Posterior cingulate gyrus (tissue), 11 donors: ENCODE measurements at regions not wholly inside any gene's neighbourhood (a gene's known extent, or its start where the extent isn't known, plus 50 kb on each side); places are given as distances from the start of the nearest gene placed in this dataset.
A peak's percentile ranks its signal among the peaks of the same experiment; 100 is the strongest.
"Not testable (repeated sequence)": the region's sequence is repeated elsewhere in the genome, so short reads cannot be mapped to it uniquely, and the experiment has no call there.

Source experiments
- DNase-seq, 10 donors: peaks; one replicate each; pipeline versions ENCODE4 v3.0.0 to v3.0.0-alpha.2; 2020 to 2021; ENCODE audit warnings: mixed read lengths in 3 of 10
- intact Hi-C: fragments of 100-400 bp; cut with DNase I; formaldehyde crosslinking; loops from one replicate; pipeline ENCODE4 v1.15.1; 2023

DNA sequence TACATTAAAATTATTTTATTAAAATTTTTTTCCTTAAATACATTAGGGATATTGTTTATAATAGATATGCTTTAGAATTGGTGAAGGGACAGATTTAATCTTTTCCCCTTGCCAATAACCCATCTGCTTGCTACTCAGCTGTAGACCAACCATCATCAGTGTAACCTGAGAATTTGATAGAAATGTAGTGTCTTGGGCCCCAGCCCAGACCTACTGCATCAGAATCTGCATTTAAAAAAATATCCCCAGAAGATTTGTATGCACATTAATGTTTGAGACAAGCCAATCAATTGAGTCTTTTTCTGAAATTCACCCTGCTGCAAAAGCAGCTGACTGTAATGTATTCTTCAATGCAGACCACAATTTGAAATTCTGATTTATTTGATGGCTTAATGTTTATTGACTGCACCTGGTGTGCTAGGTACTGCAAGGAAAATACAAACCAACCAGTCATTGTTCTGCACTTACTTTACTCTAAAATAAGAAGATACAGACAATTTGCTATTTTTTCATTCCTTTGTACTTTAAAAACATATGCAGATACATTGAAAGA is 190.7 kb upstream of the SGO1 start:
- no peak for DNase-seq
- intact Hi-C loops: no loop called here

DNA sequence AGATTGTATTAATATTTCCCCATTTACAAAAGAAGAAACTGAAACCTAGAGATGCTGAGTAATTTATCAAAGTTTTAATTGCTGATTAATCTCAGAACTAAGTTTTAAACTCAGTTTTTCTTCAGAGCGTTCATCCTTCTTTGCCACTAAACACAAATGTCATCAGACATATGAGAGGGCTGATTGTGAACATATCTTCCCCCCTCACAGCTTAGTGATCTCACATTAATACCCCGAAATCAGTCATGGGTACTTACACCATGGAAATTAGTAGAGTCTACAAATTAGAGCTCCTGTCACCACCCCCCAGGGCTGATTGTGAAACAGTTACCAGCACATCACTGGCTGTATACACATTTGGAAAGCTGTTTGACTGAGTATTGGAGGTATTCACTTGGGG is 189.3 kb upstream of the SGO1 start:
- no peak for DNase-seq
- intact Hi-C loops: no loop called here

DNA sequence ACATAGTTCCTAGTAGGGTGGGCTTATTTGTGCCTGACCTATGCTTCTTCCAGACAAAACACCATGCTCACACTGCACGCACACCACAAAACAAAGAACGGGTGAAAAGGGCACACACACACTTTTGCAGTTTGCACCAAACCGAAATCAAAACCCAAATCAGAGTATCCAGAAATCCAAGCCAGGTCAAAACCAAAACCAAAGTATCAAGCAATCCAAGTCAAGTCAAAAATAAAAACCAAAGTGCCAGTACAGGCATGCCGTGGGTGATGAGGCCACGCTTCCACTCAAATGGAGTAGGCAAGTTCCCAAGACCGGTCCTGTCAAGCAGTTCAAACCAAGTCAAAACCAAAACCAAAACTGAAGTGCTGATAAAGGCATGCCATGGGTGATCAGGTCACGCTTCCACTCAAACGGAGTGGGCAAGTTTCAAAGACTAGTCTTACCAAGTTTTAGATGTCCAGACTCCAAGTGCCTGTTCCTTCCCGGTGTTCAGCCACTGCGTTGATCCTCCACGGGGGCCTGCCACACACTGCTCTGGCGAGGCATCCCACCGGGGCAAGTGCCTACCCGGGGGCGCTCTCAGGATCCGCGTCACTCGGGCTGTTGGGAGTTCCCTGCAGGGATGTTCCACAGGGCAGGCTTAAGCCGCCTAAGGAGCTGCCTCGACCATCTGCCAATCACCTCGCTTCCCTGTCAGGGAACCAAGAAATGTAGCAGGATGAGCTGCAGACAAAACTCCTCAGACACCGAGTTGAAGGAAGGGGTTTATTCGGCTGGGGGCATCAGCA is 184.5 kb upstream of the SGO1 start:
- intact Hi-C loops: not testable (repeated sequence)
- DNase-seq: peak in 2 of 10 donors; percentile 50 to 70

DNA sequence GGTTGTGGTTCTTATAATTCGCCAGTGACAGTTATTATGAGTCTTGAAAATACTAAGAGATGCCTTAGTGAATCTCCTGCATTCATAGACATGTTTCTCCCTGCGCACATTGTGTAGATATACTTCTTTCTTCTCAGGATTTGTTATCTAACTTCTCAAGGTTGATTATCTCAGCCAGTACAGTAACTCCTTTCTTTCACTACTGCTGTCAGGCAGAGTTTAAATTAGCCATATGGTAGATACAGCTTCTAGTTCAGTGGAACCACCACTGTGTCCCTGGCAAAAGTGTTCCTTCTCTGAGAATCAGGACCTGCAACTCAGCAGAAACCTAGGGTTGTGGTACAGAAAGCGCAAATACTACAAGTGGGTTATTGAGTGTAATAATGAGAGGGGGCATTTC is 175.0 kb upstream of the SGO1 start:
- intact Hi-C loops: no loop called here
- DNase-seq: no peak

DNA sequence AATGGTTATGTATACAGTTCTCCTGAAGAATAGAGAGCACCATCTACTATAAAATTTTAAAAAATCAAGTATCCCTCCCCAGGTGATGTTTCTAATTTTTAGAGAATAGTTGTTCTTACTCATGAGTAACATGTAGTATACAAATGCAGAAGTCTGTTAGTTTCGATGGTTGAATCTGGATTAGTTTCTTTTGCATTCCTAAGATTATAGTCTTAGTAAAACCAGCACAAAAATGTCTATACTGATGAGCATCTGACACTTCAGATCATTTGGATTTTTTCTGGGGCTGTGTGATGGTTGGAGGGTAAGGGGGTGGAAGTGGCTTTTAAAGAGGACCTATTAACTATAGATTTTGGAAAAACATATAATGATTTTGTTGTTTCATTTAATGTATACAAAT is 167.3 kb upstream of the SGO1 start:
- intact Hi-C loops: no loop called here

DNA sequence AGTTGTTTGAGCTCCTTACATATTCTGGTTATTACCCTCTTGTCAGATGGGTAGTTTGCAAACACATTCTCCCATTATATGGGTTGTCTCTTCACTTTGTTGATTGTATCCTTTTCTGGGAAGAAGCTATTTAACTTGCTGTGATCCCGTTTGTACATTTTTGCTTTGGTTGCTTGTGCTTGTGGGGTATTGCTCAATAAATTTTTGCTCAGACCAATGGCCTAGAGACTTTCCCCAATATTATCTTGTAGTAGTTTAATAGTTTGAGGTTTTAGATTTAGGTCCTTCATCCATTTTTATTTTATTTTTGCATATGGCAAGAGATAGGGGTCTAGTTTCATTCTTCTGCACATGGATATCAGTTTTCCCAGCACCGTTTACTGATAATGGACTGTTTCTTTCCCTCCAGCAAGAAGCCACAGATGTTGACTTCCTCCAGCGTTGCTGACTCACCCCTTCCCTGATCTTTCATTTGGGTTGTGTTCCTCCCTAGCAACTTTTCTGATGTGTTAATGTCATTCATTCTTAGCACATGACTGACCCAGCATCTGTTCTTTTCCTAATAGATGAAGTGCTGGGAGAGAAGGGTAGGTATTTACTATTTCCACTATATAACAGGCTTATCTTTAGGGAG is 166.7 kb upstream of the SGO1 start:
- no peak for DNase-seq
- intact Hi-C loops: no loop called here

More for the DNA sequence above, 167.3 kb upstream of the SGO1 start:
- DNase-seq: no peak

DNA sequence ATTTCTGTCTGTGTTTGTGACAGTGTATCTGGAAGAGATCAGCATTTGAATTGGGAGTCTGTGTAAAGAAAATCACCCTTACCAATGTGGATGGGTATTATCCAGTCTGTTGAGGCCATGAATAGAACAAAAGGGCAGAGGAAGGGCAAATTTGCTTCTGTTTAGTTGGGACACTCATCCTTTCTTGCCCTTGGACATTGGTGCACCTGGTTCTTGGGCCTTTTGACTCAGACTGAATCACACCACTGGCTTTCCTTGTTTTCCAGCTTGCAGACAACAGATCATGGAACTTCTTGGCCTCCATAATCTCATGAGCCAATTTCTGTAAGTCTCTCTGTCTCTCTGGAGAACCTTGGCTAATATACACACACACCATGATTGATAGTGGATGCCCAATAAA is 164.4 kb upstream of the SGO1 start:
- intact Hi-C loops: no loop called here
- no peak for DNase-seq

DNA sequence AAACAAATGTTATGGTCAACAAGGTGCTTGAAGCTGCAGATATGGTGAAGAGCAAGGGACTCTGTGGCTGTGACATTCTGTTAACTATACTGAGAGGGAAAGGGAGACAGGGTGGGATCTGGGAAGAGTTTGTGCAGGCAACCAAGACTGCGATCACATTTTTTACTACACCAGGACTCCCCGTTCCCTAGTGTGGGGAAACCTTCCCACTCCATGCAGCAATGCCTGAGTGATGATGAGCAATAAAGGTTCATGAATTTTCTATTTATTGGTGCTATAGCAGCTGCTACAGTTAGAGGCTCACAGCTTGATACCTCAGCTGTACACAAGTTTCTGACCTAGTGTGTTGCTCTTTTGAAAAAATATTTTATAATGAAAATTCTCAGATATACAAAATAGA is 160.9 kb upstream of the SGO1 start:
- intact Hi-C loops: no loop called here
- no peak for DNase-seq

DNA sequence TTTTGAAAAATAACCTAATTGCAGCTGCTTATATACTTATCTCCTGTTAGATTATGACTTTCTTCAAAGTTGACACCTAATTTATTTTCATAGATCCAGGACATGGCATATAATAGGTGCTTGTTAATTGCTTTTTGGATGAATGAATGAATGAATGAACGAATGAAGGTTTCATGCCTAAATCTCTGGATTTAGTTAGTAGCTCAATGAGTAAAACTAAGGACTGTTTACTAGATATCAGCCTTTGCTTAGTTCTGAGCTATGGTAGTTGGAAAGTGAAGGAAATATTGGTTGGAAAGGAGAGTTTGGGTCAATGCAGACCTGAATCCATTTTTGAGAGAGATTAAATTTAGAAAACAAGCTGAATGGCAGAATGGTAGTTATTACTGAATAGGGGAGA is 160.4 kb upstream of the SGO1 start:
- no peak for DNase-seq
- intact Hi-C loops: no loop called here

DNA sequence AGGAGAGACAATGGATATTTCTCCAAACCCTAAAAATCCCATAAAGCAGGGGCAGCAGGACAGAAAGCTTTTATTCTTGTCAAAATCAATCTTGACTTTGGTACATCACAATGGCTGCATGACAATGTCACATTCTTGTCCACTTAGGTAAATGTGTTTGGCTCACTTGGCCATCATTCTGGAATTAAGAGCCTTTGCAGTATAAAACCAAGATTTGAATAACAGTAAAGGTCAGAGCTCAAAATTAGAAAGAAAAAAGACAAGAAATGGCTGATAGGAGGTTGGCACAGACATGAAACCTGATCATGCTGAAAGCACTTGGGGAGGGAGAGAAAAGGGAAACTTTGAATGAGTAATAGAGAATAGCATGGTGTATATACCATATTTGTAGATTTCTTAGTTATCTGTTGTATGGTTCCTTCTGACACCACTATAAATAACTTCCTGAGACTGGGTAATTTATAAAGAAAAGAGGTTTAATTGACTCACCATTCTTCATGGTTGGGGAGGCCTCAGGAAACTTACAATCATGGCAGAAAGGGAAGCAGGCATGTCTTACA is 158.5 kb upstream of the SGO1 start:
- intact Hi-C loops: loop anchor here (5.0 kb wide), 1 partner anchor 1768 kb away; no protein-coding TSS in a partner anchor
- DNase-seq: no peak

DNA sequence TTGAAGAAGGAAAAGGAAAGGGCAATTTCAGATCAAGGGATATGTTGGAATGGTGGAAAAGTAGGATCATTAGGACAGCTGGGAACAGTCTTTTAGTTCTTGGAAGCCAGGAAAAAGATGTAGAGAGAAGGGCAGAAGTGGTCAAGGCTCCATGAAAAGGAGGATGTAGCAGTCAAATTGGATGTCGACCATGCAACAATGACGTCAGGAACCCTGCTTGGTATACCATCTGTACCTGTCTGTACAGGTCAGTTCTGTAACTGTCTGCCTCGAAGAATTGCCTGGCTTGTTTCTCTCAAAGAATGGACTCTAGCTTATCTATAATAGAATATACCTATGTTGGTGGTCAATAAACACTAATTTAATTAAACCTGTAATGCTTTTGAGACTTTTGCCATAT is 157.8 kb upstream of the SGO1 start:
- intact Hi-C loops: loop anchor here (5.0 kb wide), 1 partner anchor 1769 kb away; no protein-coding TSS in a partner anchor
- no peak for DNase-seq

DNA sequence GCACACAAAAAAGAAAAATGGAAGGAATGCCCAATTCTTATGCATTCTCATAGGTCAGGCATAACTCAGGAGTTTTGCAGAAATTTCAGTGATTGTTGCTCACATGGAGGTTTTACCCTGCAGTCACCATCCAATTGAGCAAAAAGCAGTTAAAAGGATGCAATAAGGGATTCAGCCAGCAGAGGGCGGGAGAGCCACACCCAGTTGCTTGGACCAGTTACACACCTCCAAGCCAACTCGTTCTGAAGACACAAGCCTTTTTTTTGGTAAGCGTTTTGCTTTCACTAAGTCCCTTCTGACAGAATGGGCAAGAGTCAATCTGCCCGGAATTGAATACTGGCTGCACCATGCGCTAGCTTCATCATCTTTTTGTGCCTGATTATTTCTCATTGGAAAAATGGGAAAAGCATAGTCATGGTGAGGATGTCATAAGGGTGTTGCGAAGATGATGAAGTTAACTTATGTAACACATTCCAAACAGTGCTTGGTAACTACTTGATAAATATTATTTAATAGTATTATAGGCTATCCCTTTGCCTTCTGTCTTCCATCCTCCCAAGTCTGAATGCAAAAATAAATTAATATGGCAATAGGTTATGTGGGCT is 154.4 kb upstream of the SGO1 start:
- DNase-seq: peak in 9 of 10 donors; percentile 26 to 93 (median 67)
- intact Hi-C loops: loop anchor here (5.0 kb wide), 1 partner anchor 1772 kb away; no protein-coding TSS in a partner anchor

DNA sequence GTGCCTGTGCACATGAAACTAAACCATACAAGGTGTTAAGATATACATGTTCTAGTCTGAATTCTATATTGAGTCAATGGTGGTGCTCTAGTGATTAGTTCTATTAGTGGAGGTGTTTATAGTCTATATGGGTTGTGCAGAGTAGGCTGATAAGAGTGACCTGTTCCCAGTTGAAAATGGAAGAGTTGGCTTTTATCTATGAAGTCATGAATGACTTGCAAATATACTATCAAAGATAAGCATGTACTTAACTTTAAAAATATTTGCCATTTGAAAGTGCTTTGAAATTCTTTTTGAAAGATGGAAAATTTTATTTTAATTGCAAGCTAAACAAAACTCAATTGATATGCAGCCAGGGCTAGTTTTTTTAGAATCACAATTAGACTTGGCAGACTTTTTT is 150.6 kb upstream of the SGO1 start:
- intact Hi-C loops: no loop called here
- DNase-seq: no peak

DNA sequence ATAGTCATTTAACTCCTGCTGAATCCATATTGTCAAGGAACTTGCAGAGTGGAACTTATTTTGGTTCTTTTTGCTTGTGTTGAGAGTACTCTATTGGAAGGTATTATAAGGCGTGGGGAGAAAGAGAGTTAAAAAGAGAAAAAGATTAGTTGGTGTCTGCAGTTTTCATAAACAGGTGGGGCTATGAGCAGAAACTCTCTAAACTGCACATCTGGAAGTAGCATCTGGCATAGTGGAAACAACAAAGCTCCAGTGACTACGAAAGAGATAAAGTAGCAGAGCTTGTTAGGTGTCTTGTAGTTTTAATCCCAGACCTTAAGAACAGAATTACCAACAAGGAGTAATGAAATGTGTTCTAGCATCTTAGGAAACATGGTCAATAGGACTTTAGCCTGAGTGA is 148.8 kb upstream of the SGO1 start:
- intact Hi-C loops: no loop called here

DNA sequence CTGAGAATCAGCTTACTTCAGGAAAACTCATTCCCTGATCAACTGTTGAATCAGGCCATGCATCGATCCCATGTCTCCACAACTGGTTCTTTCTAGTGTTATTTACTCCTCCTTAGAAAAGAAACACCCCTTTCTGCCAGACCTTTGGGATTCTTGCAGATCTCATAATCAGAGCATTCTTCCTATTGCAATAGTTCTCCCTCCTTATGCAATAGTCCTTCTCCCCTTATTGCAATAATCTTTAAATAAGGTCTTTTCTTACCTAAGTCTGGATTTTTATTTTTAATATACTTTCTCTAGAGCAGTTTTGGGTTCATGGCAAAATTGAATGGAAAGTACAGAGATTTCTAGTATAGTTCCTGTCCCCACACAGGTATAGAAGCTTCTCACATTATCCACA is 141.9 kb upstream of the SGO1 start:
- no peak for DNase-seq
- intact Hi-C loops: no loop called here

More for the DNA sequence above, 148.8 kb upstream of the SGO1 start:
- DNase-seq: no peak

DNA sequence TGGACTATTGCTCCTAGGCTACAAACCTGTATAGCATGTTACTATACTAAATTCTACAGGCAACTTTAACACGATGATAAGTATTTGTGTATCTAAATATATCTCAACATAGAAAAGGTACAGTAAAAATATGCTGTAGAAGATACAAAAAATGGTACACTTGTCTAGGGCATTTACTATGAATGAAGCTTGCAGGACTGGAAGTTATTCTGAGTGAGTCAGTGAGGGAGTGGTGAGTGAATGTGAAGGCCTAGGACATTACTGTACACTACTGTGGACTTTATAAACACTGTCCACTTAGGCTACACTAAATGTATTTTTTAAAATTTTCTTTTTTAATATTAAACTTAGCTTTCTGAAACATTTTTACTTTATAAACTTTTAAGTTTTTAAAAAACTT is 140.5 kb upstream of the SGO1 start:
- intact Hi-C loops: no loop called here
- no peak for DNase-seq

DNA sequence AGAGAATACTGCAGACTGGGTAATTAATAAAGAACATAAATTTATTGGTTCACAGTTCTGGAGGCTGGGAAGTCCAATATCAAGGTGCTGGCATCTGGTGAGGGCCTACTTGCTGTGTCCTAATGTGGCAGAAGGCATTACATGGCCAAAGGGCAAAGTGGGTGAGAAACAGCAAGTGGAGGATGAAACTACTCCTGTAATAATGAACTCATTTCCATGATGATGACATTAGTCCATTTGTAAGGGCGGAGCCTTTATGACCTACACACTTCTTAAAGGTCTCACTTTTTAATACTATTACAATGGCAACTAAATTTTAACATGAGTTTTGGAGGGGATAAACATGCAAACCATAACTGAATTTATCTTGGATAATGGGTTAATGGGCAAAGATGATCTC is 139.6 kb upstream of the SGO1 start:
- no peak for DNase-seq
- intact Hi-C loops: no loop called here

DNA sequence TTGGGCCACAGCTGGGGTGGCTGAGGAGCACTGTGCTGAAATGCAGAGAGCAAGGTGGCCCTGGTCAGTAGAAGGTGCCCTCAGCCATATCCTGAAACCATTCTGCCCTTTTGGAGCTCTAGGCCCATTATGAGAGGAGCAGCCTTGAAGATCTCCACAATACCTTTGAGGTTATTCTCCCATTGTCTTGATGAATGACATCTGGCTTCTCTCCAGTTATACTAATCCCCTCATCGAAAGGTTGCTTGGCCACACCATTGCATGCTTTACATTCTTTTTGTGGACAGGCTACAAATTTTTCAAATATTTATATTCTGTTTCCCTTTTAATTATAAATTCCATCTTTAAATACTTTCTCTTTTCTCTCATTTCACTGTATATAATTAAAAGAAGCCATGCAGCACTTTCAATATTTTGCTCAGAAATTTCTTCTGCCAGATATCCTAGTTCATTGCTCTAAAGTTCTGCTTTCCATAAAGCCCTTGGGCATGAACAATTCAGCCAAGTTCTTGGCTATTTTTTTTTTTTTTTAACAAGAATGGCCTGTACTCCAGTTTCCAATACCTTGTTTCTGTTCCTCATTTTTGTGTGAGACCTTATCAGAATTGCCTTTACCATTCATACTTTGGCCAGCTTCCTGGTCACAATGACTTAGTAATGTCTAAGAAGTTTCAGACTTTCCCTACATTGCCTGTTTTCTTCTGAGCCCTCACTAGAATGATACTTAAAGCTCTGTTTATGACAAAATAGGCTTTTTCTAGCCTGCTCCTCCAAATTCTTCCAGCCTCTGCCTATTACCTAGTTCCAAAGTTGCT is 138.9 kb upstream of the SGO1 start:
- no peak for DNase-seq
- intact Hi-C loops: no loop called here

DNA sequence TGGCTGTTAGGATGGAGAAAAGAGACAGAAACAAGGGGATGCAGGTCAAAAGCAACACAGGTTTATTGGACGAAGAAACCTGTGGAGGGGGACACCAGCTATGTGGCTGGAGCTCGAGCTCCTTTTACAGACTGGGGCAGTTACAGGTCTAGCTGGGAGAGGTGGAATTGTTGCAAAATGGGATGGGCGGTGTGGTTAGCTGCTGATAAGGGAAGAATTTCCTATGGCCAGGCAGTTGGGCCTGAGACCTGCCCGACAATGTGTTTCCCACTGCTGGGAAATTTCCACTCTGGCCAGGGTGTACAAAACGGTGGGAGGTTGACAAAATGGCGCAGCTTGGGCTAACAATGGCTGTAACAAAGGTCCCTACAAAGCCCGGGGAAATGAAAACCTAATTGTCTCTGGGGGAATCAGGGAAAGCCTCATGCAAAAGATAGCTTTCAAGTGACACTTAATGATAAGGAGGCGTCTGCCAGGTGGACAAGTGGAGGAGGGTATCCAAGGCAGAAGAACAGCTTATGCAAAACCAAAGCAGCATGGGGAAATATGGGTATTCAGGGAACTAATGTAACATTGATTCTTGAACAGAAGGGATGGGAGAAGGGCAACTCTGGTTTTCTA is 137.4 kb upstream of the SGO1 start:
- intact Hi-C loops: no loop called here
- no peak for DNase-seq

DNA sequence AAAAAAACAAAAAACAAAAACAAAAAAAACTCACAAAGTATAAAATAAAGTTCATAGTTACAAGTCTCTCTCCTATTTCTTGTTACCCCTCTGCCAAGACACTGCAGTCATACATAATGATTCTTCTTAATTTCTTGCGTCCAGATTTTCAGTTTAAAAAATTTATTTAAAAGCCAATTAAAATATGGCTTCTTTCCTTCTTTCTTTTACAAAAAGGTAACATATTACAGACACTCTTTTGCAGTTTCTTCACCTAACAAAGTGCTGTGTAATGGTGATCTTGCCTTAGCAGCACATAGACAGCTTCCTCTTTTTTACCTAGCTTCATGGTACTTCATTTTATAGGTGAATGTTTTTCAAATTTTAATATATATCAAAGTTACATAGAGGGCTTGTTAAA is 136.1 kb upstream of the SGO1 start:
- no peak for DNase-seq
- intact Hi-C loops: no loop called here
